D721Med (cell line): ENCODE measurements at regions not wholly inside any gene's neighbourhood (a gene's known extent, or its start where the extent isn't known, plus 50 kb on each side); places are given as distances from the start of the nearest gene placed in this dataset.

Experiments used
- DNase-seq: peaks from one replicate; pipeline ENCODE4 v3.0.0; 2011; ENCODE audit warnings: low spot score; ENCODE audit not compliant: insufficient read length
- FAIRE-seq: peaks from 2 replicates; lab custom pipeline; 2011; peaks lifted over from hg19 to GRCh38; lab: Jason Lieb, UNC
- TF ChIP-seq, protein P1 (sequence below): IDR thresholded peaks from 2 replicates; pipeline ENCODE4 v1.5.1; 2012; ENCODE audit warnings: mild to moderate bottlenecking, control low read depth; ENCODE audit not compliant: insufficient read depth; ENCODE audit errors: missing control alignments

GRCh38 chrX:104430072-104430741 is 135.8 kb upstream of the IL1RAPL2 start:
- DNase-seq (no peak), FAIRE-seq (no peak)
- TF ChIP-seq, protein P1, sequence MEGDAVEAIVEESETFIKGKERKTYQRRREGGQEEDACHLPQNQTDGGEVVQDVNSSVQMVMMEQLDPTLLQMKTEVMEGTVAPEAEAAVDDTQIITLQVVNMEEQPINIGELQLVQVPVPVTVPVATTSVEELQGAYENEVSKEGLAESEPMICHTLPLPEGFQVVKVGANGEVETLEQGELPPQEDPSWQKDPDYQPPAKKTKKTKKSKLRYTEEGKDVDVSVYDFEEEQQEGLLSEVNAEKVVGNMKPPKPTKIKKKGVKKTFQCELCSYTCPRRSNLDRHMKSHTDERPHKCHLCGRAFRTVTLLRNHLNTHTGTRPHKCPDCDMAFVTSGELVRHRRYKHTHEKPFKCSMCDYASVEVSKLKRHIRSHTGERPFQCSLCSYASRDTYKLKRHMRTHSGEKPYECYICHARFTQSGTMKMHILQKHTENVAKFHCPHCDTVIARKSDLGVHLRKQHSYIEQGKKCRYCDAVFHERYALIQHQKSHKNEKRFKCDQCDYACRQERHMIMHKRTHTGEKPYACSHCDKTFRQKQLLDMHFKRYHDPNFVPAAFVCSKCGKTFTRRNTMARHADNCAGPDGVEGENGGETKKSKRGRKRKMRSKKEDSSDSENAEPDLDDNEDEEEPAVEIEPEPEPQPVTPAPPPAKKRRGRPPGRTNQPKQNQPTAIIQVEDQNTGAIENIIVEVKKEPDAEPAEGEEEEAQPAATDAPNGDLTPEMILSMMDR = no peak

- TF ChIP-seq, protein P1 = no peak
- FAIRE-seq = no peak
- no peak for DNase-seq
Measured at GRCh38 chrX:104428231-104428630, 137.8 kb upstream of the IL1RAPL2 start.

DNA sequence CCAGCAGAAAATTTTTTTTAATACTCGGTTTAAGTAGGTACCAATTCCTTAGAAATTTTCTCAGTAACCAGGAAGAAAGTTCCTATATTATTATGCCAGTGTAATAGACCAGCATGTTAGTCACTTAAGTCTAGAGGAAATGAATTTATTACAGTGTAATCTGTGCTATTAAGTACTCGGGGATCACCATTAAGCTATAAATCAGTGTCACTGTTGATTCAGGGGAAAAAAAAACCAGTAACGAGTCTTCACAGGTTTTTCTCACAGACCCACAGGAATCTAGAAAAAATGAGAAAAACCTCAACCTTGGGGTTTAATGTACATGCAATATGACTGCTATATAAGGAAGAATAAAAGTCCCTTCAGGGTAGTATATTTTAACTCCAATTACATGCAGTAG is 138.3 kb upstream of the IL1RAPL2 start:
- DNase-seq (no peak), FAIRE-seq (no peak)
- TF ChIP-seq, protein P1 = no peak

DNA sequence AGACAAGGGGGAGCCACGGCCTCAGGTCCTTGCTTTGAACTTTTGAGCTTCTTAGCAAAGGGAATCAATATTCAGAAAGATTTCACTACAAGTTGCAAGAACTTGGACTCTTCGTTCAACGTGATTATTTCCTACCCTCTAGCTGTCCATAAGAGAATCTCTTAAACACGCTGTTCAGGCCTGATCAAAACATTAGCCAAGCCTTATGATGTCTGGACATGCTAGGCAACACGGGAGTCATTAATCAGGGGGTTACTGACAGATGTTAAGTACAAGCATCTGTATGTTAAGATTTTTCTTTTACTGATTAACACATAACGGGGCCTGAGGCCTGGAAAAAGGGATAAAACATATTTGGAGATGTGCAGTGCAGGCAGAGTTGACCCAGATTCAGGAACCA is 138.9 kb upstream of the IL1RAPL2 start:
- TF ChIP-seq, protein P1 = no peak
- DNase-seq (no peak), FAIRE-seq (no peak)

GRCh38 chrX:104420907-104421306 is 145.1 kb upstream of the IL1RAPL2 start:
- TF ChIP-seq, protein P1 = no peak
- FAIRE-seq (no peak), DNase-seq (no peak)

GRCh38 chrX:104419926-104420325 is 146.1 kb upstream of the IL1RAPL2 start:
- TF ChIP-seq, protein P1 = no peak
- DNase-seq (no peak), FAIRE-seq (no peak)

- FAIRE-seq (no peak), DNase-seq (no peak)
Measured at GRCh38 chrX:104419211-104419610, 146.8 kb upstream of the IL1RAPL2 start.

More at GRCh38 chrX:104419211-104419610, 146.8 kb upstream of the IL1RAPL2 start:
- TF ChIP-seq, protein P1 = no peak
